HFF-Myc (cell line): ENCODE measurements at regions not wholly inside any gene's neighbourhood (a gene's known extent, or its start where the extent isn't known, plus 50 kb on each side); places are given as distances from the start of the nearest gene placed in this dataset.

ENCODE experiments used
- DNase-seq: peaks from one replicate; pipeline ENCODE4 v3.0.0-alpha.2; 2011; ENCODE audit warnings: low read depth; ENCODE audit errors: extremely low read depth
- H3K4me3 ChIP-seq: replicated peaks from 2 replicates; pipeline ENCODE4 v1.5.1; 2011; ENCODE audit warnings: low read depth, mild to moderate bottlenecking, control low read depth, low read length
- TF ChIP-seq, protein P1 (sequence below): IDR thresholded peaks from 2 replicates; pipeline ENCODE4 v1.5.1; 2012; ENCODE audit warnings: mild to moderate bottlenecking, low read depth, low read length, control low read depth; ENCODE audit errors: missing control alignments

DNA sequence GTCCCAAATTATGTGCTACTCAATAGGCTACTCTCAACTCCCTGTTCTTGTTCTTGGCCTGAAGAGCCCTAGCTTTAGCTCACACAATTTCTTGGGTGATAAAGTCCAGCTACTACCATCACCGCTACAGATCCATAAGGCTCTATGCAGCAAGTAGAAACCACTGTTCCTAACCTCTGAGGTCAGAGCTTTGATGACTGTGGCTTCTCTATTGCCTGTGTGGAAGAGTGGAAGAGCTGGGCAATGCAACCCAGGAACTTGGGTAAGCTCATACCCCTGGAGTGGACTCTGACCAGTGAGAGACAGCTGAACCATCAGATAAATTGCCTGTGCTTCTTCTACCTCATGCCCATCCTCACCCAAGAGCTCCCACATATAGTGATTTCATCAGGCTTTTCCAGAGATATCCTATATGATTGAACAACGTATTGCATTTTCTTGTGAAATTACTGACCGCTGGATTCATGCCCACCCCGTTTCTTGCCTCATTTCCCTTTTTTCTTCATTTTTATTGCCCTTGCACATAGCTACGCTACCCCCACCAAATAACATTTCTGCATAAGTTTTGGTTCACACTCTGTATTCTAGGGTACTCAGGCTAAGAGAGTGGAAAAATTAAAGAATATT, 172.3 kb upstream of the MBNL1 start:
- no peak overlapping the region for H3K4me3 ChIP-seq
- TF ChIP-seq, protein P1, sequence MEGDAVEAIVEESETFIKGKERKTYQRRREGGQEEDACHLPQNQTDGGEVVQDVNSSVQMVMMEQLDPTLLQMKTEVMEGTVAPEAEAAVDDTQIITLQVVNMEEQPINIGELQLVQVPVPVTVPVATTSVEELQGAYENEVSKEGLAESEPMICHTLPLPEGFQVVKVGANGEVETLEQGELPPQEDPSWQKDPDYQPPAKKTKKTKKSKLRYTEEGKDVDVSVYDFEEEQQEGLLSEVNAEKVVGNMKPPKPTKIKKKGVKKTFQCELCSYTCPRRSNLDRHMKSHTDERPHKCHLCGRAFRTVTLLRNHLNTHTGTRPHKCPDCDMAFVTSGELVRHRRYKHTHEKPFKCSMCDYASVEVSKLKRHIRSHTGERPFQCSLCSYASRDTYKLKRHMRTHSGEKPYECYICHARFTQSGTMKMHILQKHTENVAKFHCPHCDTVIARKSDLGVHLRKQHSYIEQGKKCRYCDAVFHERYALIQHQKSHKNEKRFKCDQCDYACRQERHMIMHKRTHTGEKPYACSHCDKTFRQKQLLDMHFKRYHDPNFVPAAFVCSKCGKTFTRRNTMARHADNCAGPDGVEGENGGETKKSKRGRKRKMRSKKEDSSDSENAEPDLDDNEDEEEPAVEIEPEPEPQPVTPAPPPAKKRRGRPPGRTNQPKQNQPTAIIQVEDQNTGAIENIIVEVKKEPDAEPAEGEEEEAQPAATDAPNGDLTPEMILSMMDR, result no peak
- no peak for DNase-seq

DNA sequence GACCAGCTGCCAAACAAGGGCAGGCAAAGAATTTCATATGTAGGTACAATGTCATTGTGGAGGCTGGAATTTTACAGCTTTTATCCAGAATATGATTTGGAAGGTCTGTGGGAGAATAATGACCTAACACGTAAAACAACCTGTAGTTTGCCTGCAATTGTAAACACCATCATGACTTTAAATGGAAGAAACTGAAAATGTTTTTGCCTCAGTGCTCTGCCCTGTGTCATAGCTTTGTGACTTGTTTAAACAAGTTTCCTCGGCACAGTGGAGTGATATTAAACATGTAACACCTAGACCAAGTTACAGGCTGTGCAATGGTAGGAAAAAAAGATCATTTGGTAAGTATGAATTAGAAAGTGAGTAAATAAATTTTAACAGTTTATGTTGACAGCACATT, 171.6 kb upstream of the MBNL1 start:
- TF ChIP-seq, protein P1, result no peak
- DNase-seq, result no peak
- no peak overlapping the region for H3K4me3 ChIP-seq

DNA sequence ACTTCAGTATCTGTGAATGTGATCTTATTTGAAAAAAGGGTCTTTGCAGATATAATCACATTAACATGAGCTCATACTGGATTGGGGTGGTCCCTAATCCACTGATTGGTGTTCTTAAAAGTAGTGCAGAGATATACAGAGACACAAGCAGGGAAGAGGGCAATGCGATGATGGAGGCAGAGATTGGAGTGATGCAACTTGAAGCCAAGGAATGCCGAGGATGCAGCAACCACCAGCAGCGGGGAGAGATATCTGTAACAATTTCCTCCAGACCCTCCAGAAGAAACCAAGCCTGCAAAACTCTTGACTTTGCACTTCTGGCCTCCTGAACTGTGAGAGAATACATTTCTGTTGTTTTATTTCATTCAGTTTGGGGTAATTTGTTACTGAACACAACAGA, 171.0 kb upstream of the MBNL1 start:
- TF ChIP-seq, protein P1, result no peak
- no peak for DNase-seq
- H3K4me3 ChIP-seq, result no peak overlapping the region

DNA sequence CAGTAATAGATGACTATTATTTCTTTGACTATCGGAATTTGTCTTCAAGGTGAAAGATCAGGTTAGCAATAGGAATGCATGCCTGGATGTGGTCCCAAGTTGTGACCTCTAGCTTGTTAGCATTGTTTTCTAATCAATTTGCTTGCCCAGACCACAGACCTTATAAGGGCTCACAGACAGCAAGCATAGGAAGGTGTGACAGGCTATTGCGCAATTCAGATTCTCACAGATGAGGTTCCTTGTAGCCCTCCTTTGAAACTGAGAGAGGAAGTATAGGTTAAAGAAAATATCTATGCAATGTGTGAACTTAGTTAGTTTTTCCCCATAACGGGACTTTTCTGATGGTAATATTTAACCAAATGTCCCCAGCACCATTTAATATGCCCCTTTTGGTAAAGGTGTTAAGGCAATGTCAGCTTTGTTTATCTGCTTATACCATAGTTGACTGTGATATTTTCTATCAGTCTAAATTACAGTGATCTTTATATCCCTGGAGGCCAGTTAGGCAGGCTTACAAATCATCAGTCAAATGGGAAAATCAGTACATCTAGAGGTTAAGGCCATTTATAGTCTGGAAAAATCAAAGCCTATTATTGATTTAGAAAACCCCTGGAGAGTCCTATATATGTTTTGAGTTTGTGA, 168.1 kb upstream of the MBNL1 start:
- no peak overlapping the region for H3K4me3 ChIP-seq
- no peak for DNase-seq
- TF ChIP-seq, protein P1, result no peak

DNA sequence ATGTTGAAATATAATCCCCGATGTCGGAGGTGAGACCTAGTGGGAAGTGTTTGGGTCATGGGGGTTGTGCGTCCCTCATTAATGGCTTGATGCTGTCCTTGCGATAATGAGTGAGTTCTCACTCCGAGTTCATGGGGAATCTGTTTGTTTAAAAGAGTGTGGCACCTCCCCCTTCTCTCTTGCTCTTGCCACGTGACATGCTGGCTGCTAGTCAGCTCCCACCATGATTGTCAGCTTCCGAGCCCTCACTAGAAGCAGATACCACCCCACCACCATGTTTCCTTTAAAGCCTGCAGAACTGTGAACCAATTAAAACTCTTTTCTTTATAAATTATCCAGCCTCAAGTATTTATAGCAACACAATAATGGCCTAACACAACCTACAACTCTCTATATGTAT, 166.3 kb upstream of the MBNL1 start:
- TF ChIP-seq, protein P1, result no peak
- no peak for DNase-seq
- H3K4me3 ChIP-seq, result no peak overlapping the region

DNA sequence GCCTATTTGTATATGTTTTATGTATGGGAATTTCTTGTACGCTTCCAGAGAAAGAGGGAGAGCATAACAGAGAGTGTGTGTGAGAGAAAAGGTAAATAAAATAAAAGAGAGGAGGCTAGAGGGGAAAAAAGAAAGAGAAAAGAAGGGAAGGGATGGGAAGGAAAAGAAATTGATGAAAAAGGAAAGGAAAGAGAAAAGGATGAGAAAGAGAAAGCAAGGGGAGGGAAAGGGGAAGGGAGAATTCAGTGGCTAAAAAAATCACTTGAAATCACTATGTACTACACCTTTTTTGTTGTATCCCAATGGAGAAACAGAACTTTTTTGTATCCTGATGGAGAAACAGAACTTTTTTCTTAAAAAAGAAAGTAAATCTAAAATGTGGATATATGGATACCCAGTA, 165.5 kb upstream of the MBNL1 start:
- H3K4me3 ChIP-seq, result no peak overlapping the region

More for the DNA sequence above, 165.5 kb upstream of the MBNL1 start:
- TF ChIP-seq, protein P1, result no peak
- no peak for DNase-seq
